Nephron progenitor cell (in vitro differentiated cells): ENCODE measurements at regions not wholly inside any gene's neighbourhood (a gene's known extent, or its start where the extent isn't known, plus 50 kb on each side); places are given as distances from the start of the nearest gene placed in this dataset.

Experiments
- DNase-seq: peaks from one replicate; pipeline ENCODE4 v3.0.0; 2021
- H3K27ac Mint-ChIP-seq: 2 replicates; pipeline ENCODE4 v1.8.0; 2021; ENCODE audit warnings: mild to moderate bottlenecking, moderate library complexity, mixed read lengths
- H3K27me3 Mint-ChIP-seq: 2 replicates; pipeline ENCODE4 v1.8.0; 2021; ENCODE audit warnings: mild to moderate bottlenecking, low read depth, mixed read lengths; ENCODE audit not compliant: poor library complexity
- H3K36me3 Mint-ChIP-seq: 2 replicates; pipeline ENCODE4 v1.8.0; 2021; ENCODE audit warnings: low read depth, mixed read lengths
- H3K4me1 Mint-ChIP-seq: 2 replicates; pipeline ENCODE4 v1.8.0; 2021; ENCODE audit warnings: mixed read lengths
- H3K4me3 Mint-ChIP-seq: 2 replicates; pipeline ENCODE4 v1.8.0; 2021; ENCODE audit warnings: mild to moderate bottlenecking, moderate library complexity, mixed read lengths
- H3K9me3 Mint-ChIP-seq: 2 replicates; pipeline ENCODE4 v1.8.0; 2021; ENCODE audit warnings: mild to moderate bottlenecking, moderate library complexity, mixed read lengths
- CTCF ChIP-seq: fragments of 200-600 bp; sonication (generic); IDR thresholded peaks from 2 replicates; pipeline ENCODE4 v1.5.0; 2021; ENCODE audit warnings: antibody characterized with exemption

GRCh38 chr2:128774320-128775216 lies 455.9 kb upstream of the HS6ST1 start:
- no peak for TF ChIP-seq CTCF
- no peaks in the 10 kb centered on the region for H3K9me3 Mint-ChIP-seq
- DNase-seq, result no peak

GRCh38 chr2:128775217-128775913 lies 456.7 kb upstream of the HS6ST1 start:
- peaks cover 21% of the 10 kb centered on the region for H3K4me1 Mint-ChIP-seq
- no peaks in the 10 kb centered on the region for H3K36me3 Mint-ChIP-seq
- peaks cover 10% of the 10 kb centered on the region for H3K27me3 Mint-ChIP-seq
- no peak overlapping the region for H3K27ac Mint-ChIP-seq
- H3K4me3 Mint-ChIP-seq, result no peak overlapping the region
- no peak for DNase-seq
- no peaks in the 10 kb centered on the region for H3K9me3 Mint-ChIP-seq
- TF ChIP-seq CTCF, result no peak

More at GRCh38 chr2:128774320-128775216, 455.9 kb upstream of the HS6ST1 start:
- H3K4me3 Mint-ChIP-seq, result no peak overlapping the region
- H3K27me3 Mint-ChIP-seq, result peaks cover 10% of the 10 kb centered on the region
- H3K27ac Mint-ChIP-seq, result no peak overlapping the region
- H3K36me3 Mint-ChIP-seq, result no peaks in the 10 kb centered on the region
- H3K4me1 Mint-ChIP-seq, result peaks cover 21% of the 10 kb centered on the region

GRCh38 chr2:128775914-128776285 lies 457.2 kb upstream of the HS6ST1 start:
- DNase-seq, result no peak
- Mint-ChIP-seq H3K9me3 (no peaks in the 10 kb centered on the region), H3K27ac (no peak overlapping the region), H3K36me3 (no peaks in the 10 kb centered on the region), H3K4me1 (peaks cover 21% of the 10 kb centered on the region), H3K4me3 (no peak overlapping the region), H3K27me3 (peaks cover 11% of the 10 kb centered on the region)
- no peak for TF ChIP-seq CTCF

GRCh38 chr2:128776461-128777195 lies 458.0 kb upstream of the HS6ST1 start:
- DNase-seq, result no peak
- Mint-ChIP-seq H3K27ac (no peak overlapping the region), H3K36me3 (no peaks in the 10 kb centered on the region), H3K4me1 (peaks cover 25% of the 10 kb centered on the region), H3K9me3 (no peaks in the 10 kb centered on the region), H3K27me3 (peaks cover 16% of the 10 kb centered on the region), H3K4me3 (no peak overlapping the region)
- TF ChIP-seq CTCF, result no peak

- peaks cover 31% of the 10 kb centered on the region for H3K4me1 Mint-ChIP-seq
- no peak overlapping the region for H3K4me3 Mint-ChIP-seq
- peaks cover 14% of the 10 kb centered on the region for H3K27me3 Mint-ChIP-seq
- no peak overlapping the region for H3K27ac Mint-ChIP-seq
- H3K9me3 Mint-ChIP-seq, result no peaks in the 10 kb centered on the region
- no peak for TF ChIP-seq CTCF
- DNase-seq, result no peak
- H3K36me3 Mint-ChIP-seq, result no peaks in the 10 kb centered on the region
These were observed 458.7 kb upstream of the HS6ST1 start for GRCh38 chr2:128777196-128778035.
